ENCODE measurements at regions not wholly inside any gene's neighbourhood (a gene's known extent, or its start where the extent isn't known, plus 50 kb on each side); places are given as distances from the start of the nearest gene placed in this dataset.
"Not testable (repeated sequence)": the region's sequence is repeated elsewhere in the genome, so short reads cannot be mapped to it uniquely, and the experiment has no call there.

DNA sequence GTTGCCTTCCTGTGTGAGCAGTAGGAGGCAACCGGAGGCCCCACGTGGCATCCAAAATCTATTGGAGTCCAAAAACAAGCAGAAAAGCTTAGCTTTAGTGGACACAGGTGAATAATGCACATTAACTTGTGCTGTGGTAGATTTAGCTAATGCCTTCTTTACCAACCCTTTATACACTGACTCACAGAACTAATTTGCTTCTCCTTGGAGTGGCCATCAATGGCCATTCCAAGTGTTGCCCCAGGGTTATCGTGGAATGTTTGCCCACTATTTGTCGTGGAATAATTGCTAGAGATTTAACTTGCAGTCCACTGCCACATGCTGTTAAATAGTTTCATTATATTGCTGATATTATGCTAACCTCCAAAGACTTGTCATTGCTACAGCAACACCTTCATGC lies 729.1 kb downstream of the STPG2 start:
- Histone ChIP-seq H3K27ac (no peak overlapping the region), H2AFZ (no peak overlapping the region), H3K4me3 (no peak overlapping the region), H3K79me2 (no peaks in the 10 kb centered on the region), H4K20me1 (ENCODE audit: insufficient read depth, poor library complexity, severe bottlenecking) (no peaks in the 10 kb centered on the region), H3K4me1 (ENCODE audit: insufficient read depth) (no peaks in the 10 kb centered on the region), H3K9me3 (ENCODE audit: low read depth) (no peaks in the 10 kb centered on the region), H3K27me3 (no peaks in the 10 kb centered on the region), H3K4me2 (no peak overlapping the region), H3K9me2 (replicated peaks; ENCODE audit: insufficient read depth) (no peaks in the 10 kb centered on the region), H3K36me3 (replicated peaks; ENCODE audit: insufficient read depth, low read depth) (no peaks in the 10 kb centered on the region)
- TF ChIP-seq EZH2phosphoT487 (IDR thresholded peaks at IDR 0.05; ENCODE audit: low read depth, severe bottlenecking, unreplicated experiment) (no peak), EZH2 (IDR thresholded peaks at IDR 0.05; ENCODE audit: borderline replicate concordance) (no peak)
- TF ChIP-seq, protein P1, sequence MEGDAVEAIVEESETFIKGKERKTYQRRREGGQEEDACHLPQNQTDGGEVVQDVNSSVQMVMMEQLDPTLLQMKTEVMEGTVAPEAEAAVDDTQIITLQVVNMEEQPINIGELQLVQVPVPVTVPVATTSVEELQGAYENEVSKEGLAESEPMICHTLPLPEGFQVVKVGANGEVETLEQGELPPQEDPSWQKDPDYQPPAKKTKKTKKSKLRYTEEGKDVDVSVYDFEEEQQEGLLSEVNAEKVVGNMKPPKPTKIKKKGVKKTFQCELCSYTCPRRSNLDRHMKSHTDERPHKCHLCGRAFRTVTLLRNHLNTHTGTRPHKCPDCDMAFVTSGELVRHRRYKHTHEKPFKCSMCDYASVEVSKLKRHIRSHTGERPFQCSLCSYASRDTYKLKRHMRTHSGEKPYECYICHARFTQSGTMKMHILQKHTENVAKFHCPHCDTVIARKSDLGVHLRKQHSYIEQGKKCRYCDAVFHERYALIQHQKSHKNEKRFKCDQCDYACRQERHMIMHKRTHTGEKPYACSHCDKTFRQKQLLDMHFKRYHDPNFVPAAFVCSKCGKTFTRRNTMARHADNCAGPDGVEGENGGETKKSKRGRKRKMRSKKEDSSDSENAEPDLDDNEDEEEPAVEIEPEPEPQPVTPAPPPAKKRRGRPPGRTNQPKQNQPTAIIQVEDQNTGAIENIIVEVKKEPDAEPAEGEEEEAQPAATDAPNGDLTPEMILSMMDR (IDR thresholded peaks at IDR 0.05; ENCODE audit: poor library complexity): no peak
- DNase-seq (ENCODE audit: low spot score): no peak
- WGBS (ENCODE audit: low lambda C conversion rate, missing lambda C conversion rate): 91% methylated on average over 4 of the region's 4 CpGs

DNA sequence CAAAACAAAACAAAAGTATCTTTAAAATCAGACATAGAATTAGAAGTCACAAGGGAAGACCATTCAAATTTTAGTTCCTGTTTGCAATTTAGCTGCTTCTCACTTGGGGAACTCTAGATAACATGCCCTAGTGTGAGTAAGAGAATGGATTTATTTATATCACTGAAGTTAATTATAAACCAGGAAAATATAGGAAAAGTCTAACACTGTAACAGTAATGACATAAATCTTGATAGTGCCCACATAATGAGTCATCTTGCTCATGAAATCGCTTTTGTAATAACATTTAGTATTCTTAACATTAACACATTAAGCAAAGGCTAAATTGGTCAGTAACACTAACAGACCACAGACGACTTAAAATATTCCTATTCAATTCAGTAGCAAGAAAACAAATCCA lies 710.7 kb downstream of the STPG2 start:
- no peaks in the 10 kb centered on the region for H4K20me1 ChIP-seq (ENCODE audit: insufficient read depth, poor library complexity, severe bottlenecking)
- no peaks in the 10 kb centered on the region for H3K9me3 ChIP-seq (ENCODE audit: low read depth)
- no peaks in the 10 kb centered on the region for H3K9me2 ChIP-seq (replicated peaks; ENCODE audit: insufficient read depth)
- no peak overlapping the region for H3K4me3 ChIP-seq
- no peak overlapping the region for H3K4me2 ChIP-seq
- H3K27me3 ChIP-seq: no peaks in the 10 kb centered on the region
- TF ChIP-seq EZH2phosphoT487 (IDR thresholded peaks at IDR 0.05; ENCODE audit: low read depth, severe bottlenecking, unreplicated experiment) (no peak), EZH2 (IDR thresholded peaks at IDR 0.05; ENCODE audit: borderline replicate concordance) (no peak)
- TF ChIP-seq, protein P1 (IDR thresholded peaks at IDR 0.05; ENCODE audit: poor library complexity): no peak
- no peaks in the 10 kb centered on the region for H3K79me2 ChIP-seq
- no peak overlapping the region for H3K27ac ChIP-seq
- no peaks in the 10 kb centered on the region for H3K36me3 ChIP-seq (replicated peaks; ENCODE audit: insufficient read depth, low read depth)
- H3K4me1 ChIP-seq (ENCODE audit: insufficient read depth): no peaks in the 10 kb centered on the region
- 81% methylated on average over 2 of the region's 2 CpGs for WGBS (ENCODE audit: low lambda C conversion rate, missing lambda C conversion rate)
- no peak for DNase-seq (ENCODE audit: low spot score)
- no peak overlapping the region for H2AFZ ChIP-seq

DNA sequence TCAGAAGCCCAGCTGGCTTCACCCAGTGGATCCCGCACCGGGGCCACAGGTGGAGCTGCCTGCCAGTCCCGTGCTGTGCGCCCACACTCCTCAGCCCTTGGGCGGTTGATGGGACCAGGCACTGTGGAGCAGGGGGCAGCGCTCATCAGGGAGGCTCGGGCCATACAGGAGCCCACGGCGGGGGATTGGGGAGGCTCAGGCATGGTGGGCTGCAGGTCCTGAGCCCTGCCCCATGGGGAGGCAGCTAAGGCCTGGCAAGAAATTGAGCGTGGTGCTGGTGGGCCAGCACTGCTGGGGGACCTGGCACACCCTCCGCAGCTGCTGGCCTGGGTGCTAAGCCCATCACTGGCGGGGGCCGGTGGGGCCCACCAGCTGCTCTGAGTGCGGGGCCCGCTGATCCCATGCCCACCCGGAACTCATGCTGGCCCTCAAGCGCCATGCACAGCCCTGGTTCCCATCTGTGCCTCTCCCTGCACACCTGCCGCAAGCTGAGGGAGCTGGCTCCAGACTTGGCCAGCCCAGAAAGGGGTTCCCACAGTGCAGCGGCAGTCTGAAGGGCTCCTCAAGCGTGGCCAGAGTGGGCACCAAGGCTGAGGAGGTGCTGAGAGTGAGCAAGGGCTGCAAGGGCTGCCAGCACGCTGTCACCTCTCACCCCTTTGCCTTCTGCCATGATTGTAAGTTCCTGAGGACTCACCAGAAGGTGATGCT lies 705.1 kb downstream of the STPG2 start:
- 95% methylated on average over 20 of the region's 21 CpGs for WGBS (ENCODE audit: low lambda C conversion rate, missing lambda C conversion rate)
- H3K27ac ChIP-seq; H3K4me1 ChIP-seq (ENCODE audit: insufficient read depth); DNase-seq (ENCODE audit: low spot score); H3K27me3 ChIP-seq; H3K36me3 ChIP-seq (replicated peaks; ENCODE audit: insufficient read depth, low read depth); H4K20me1 ChIP-seq (ENCODE audit: insufficient read depth, poor library complexity, severe bottlenecking); H2AFZ ChIP-seq; H3K79me2 ChIP-seq; H3K4me2 ChIP-seq; H3K9me2 ChIP-seq (replicated peaks; ENCODE audit: insufficient read depth); H3K9me3 ChIP-seq (ENCODE audit: low read depth); H3K4me3 ChIP-seq: not testable (repeated sequence)

- Histone ChIP-seq H3K79me2 (no peaks in the 10 kb centered on the region), H4K20me1 (ENCODE audit: insufficient read depth, poor library complexity, severe bottlenecking) (no peaks in the 10 kb centered on the region), H3K4me3 (no peak overlapping the region), H3K4me1 (ENCODE audit: insufficient read depth) (no peaks in the 10 kb centered on the region), H3K9me3 (ENCODE audit: low read depth) (no peaks in the 10 kb centered on the region), H3K4me2 (no peak overlapping the region), H3K9me2 (replicated peaks; ENCODE audit: insufficient read depth) (no peaks in the 10 kb centered on the region), H3K27me3 (no peaks in the 10 kb centered on the region), H3K36me3 (replicated peaks; ENCODE audit: insufficient read depth, low read depth) (no peaks in the 10 kb centered on the region), H2AFZ (no peak overlapping the region), H3K27ac (no peak overlapping the region)
- TF ChIP-seq EZH2 (IDR thresholded peaks at IDR 0.05; ENCODE audit: borderline replicate concordance) (no peak), EZH2phosphoT487 (IDR thresholded peaks at IDR 0.05; ENCODE audit: low read depth, severe bottlenecking, unreplicated experiment) (no peak)
- TF ChIP-seq, protein P1 (IDR thresholded peaks at IDR 0.05; ENCODE audit: poor library complexity): no peak
- DNase-seq (ENCODE audit: low spot score): no peak
- WGBS (ENCODE audit: low lambda C conversion rate, missing lambda C conversion rate): 90% methylated on average over 6 of the region's 6 CpGs
These were observed 690.1 kb downstream of the STPG2 start for GRCh38 chr4:97453186-97453585.
